ENCODE measurements at regions not wholly inside any gene's neighbourhood (a gene's known extent, or its start where the extent isn't known, plus 50 kb on each side); places are given as distances from the start of the nearest gene placed in this dataset.

DNA sequence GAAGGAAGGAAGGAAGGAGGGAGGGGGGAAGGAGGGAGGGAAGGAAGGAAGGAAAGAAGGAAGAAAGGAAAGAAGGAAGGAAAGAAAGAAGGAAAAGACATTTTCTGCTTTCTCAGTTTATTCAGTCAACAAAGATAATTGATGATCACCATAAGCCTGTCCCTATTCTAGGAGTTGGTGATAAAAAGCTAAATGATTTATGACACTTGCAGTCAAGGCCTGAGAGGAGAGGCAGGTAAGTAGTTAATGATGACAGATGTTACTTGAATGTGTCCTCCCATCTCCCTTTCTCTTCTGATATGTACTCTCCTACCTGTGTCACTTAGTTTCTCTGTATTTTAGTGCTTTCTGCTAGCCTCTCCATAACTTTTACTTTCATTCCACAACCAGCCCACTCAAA, 141.3 kb downstream of the SLITRK6 start:
- intact Hi-C loops (cut with DNase I), result no loop called here
- Histone ChIP-seq H3K36me3 (no peaks in the 10 kb centered on the region), H3K4me1 (no peaks in the 10 kb centered on the region), H3K27me3 (ENCODE audit: low read depth) (no peaks in the 10 kb centered on the region), H3K4me3 (no peak overlapping the region), H3K27ac (no peak overlapping the region), H3K9me3 (no peaks in the 10 kb centered on the region)
- DNase-seq, result no peak
- no peak for ATAC-seq
- TF ChIP-seq, protein P1, sequence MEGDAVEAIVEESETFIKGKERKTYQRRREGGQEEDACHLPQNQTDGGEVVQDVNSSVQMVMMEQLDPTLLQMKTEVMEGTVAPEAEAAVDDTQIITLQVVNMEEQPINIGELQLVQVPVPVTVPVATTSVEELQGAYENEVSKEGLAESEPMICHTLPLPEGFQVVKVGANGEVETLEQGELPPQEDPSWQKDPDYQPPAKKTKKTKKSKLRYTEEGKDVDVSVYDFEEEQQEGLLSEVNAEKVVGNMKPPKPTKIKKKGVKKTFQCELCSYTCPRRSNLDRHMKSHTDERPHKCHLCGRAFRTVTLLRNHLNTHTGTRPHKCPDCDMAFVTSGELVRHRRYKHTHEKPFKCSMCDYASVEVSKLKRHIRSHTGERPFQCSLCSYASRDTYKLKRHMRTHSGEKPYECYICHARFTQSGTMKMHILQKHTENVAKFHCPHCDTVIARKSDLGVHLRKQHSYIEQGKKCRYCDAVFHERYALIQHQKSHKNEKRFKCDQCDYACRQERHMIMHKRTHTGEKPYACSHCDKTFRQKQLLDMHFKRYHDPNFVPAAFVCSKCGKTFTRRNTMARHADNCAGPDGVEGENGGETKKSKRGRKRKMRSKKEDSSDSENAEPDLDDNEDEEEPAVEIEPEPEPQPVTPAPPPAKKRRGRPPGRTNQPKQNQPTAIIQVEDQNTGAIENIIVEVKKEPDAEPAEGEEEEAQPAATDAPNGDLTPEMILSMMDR (IDR thresholded peaks at IDR 0.05), result no peak

- Histone ChIP-seq H3K27ac (no peak overlapping the region), H3K9me3 (no peaks in the 10 kb centered on the region), H3K27me3 (ENCODE audit: low read depth) (no peaks in the 10 kb centered on the region), H3K4me3 (no peak overlapping the region), H3K4me1 (no peaks in the 10 kb centered on the region), H3K36me3 (no peaks in the 10 kb centered on the region)
- intact Hi-C loops (cut with DNase I), result no loop called here
- no peak for DNase-seq
- no peak for ATAC-seq
- TF ChIP-seq, protein P1 (IDR thresholded peaks at IDR 0.05), result no peak
These were observed 144.2 kb downstream of the SLITRK6 start for GRCh38 chr13:85655040-85655439.

DNA sequence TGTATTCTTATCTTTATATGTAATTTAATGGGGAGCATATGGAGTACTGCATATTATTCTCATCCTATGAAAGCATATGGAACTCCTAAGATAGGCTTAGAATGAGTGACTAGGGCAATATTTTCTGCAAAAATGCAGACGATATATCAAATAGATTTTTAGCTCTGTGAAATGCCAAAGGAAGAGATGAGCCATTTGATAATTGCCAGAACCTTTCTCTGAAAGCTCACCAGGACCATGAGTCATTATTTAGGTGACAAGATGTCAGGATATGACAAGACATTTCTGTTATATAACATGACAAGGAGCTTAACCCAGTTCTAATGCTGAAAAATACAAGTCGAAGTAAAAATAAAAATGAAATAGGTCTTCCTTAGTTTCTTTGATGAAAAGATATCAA, 145.0 kb downstream of the SLITRK6 start:
- H3K9me3 ChIP-seq, result no peaks in the 10 kb centered on the region
- no peak overlapping the region for H3K4me3 ChIP-seq
- intact Hi-C loops (cut with DNase I), result no loop called here
- ATAC-seq, result no peak
- no peak overlapping the region for H3K27ac ChIP-seq
- DNase-seq, result no peak
- TF ChIP-seq, protein P1 (IDR thresholded peaks at IDR 0.05), result no peak
- no peaks in the 10 kb centered on the region for H3K27me3 ChIP-seq (ENCODE audit: low read depth)
- H3K36me3 ChIP-seq, result no peaks in the 10 kb centered on the region
- no peaks in the 10 kb centered on the region for H3K4me1 ChIP-seq

- Histone ChIP-seq H3K9me3 (no peaks in the 10 kb centered on the region), H3K36me3 (no peaks in the 10 kb centered on the region), H3K27me3 (ENCODE audit: low read depth) (no peaks in the 10 kb centered on the region), H3K27ac (no peak overlapping the region), H3K4me1 (no peaks in the 10 kb centered on the region), H3K4me3 (no peak overlapping the region)
- DNase-seq, result no peak
- intact Hi-C loops (cut with DNase I), result no loop called here
- TF ChIP-seq, protein P1 (IDR thresholded peaks at IDR 0.05), result no peak
- no peak for ATAC-seq
These were observed 145.5 kb downstream of the SLITRK6 start for GRCh38 chr13:85653681-85654080.

DNA sequence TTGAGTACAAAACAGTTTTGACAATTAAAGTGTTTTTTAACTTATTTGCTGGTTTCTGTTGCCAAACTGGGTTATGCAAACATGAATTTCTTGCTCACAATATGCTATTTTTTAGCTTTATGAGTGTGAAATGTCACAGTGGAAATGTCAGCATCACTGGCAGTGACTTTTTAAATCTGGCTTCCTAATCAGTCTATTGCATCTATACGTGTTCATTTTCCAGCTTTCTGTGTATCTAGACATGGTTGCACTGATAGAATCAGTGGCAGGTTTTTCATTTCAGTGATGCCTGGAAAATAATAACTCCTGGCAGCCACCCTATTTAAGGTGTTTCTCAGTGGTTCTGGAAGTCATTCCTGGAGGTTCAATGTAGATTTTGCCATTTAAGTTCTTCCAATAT, 146.7 kb downstream of the SLITRK6 start:
- no peak overlapping the region for H3K27ac ChIP-seq
- no peaks in the 10 kb centered on the region for H3K36me3 ChIP-seq
- no peaks in the 10 kb centered on the region for H3K27me3 ChIP-seq (ENCODE audit: low read depth)
- no peak overlapping the region for H3K4me3 ChIP-seq
- TF ChIP-seq, protein P1 (IDR thresholded peaks at IDR 0.05), result no peak
- no peaks in the 10 kb centered on the region for H3K9me3 ChIP-seq
- ATAC-seq, result no peak
- intact Hi-C loops (cut with DNase I), result no loop called here
- no peaks in the 10 kb centered on the region for H3K4me1 ChIP-seq
- DNase-seq, result no peak

DNA sequence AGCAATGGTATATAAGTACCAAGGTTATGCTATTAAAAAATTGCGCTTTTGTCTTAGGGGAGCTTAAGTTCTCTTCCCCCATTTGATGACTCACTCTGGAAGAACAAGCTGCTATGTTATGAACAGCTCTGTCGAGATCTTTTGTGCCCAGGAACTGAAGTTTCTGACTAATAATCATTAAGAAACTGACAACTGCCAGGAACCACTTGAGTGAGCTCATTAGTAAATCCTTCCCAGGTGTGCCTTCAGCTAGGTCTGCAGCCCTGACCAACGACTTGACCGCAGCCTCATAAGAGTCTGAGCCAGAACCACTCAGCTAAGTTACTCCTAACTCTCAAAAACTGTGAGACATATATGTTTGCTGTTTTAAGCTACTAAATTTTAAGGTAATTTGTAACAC, 147.8 kb downstream of the SLITRK6 start:
- peak; percentile 49 to 53 for ATAC-seq

More for the DNA sequence above, 147.8 kb downstream of the SLITRK6 start:
- no peaks in the 10 kb centered on the region for H3K27me3 ChIP-seq (ENCODE audit: low read depth)
- no peaks in the 10 kb centered on the region for H3K36me3 ChIP-seq
- intact Hi-C loops (cut with DNase I), result no loop called here
- DNase-seq, result no peak
- H3K9me3 ChIP-seq, result no peaks in the 10 kb centered on the region
- no peaks in the 10 kb centered on the region for H3K4me1 ChIP-seq
- TF ChIP-seq, protein P1 (IDR thresholded peaks at IDR 0.05), result no peak
- H3K4me3 ChIP-seq, result no peak overlapping the region
- H3K27ac ChIP-seq, result no peak overlapping the region
